ENCODE measurements at regions not wholly inside any gene's neighbourhood (a gene's known extent, or its start where the extent isn't known, plus 50 kb on each side); places are given as distances from the start of the nearest gene placed in this dataset.

DNA sequence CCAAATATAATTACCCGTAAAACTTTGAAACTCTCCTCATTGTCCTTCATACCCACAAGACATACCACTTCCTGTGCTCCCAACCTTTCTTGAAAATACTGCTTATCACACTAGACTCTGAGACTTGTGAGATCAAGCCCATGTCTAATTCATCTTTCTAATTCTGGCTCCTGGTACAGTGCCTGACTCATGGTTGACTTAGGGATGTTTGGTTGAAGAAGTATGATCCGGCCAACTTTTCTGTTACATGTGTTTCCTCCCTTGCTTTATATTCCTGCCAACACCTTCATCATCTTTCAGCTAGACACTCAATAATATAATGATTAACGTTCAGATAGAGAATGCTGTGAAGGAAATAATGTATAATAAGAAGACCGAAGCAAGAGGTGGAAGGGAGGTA lies 58.2 kb downstream of the MEX3B start:
- H3K27ac ChIP-seq, result no peak overlapping the region
- DNase-seq (no peak), ATAC-seq (no peak)
- TF ChIP-seq, protein P1, sequence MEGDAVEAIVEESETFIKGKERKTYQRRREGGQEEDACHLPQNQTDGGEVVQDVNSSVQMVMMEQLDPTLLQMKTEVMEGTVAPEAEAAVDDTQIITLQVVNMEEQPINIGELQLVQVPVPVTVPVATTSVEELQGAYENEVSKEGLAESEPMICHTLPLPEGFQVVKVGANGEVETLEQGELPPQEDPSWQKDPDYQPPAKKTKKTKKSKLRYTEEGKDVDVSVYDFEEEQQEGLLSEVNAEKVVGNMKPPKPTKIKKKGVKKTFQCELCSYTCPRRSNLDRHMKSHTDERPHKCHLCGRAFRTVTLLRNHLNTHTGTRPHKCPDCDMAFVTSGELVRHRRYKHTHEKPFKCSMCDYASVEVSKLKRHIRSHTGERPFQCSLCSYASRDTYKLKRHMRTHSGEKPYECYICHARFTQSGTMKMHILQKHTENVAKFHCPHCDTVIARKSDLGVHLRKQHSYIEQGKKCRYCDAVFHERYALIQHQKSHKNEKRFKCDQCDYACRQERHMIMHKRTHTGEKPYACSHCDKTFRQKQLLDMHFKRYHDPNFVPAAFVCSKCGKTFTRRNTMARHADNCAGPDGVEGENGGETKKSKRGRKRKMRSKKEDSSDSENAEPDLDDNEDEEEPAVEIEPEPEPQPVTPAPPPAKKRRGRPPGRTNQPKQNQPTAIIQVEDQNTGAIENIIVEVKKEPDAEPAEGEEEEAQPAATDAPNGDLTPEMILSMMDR (IDR thresholded peaks at IDR 0.05), result no peak
- no peaks in the 10 kb centered on the region for H3K36me3 ChIP-seq
- no peaks in the 10 kb centered on the region for H3K27me3 ChIP-seq
- H3K4me1 ChIP-seq, result no peaks in the 10 kb centered on the region
- peaks cover 0 to 11% (median 4%) of the 10 kb centered on the region in 11 donors for H3K9me3 ChIP-seq
- intact Hi-C loops (cut with DNase I), result no loop called here
- WGBS, 2 donors, result 76 to 77% methylated on average over 4 of the region's 4 CpGs
- no peak overlapping the region for H3K4me3 ChIP-seq

DNA sequence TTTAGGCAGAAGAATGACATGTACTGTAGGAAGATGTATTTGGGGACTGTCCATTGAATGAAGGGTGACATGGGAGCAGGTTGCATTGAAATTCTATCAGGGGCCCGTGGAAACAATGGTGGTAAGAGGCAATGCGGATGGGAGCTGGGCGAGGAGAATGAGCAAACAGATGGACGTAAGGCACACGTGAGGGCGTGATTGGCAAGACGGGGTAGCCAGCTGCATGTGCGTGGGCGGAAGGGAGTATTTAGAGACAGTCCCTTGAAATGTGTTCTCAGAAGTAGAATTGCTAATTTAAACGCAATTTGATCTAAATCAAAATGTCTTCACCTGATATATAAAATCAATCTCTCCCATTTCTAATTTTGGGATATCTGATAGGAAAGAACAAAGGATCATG lies 62.3 kb downstream of the MEX3B start:
- no peak overlapping the region for H3K27ac ChIP-seq
- 89 to 90% methylated on average over 10 of the region's 10 CpGs for WGBS, 2 donors
- TF ChIP-seq, protein P1 (IDR thresholded peaks at IDR 0.05), result no peak
- DNase-seq (no peak), ATAC-seq (no peak)
- no peaks in the 10 kb centered on the region for H3K36me3 ChIP-seq
- peaks cover 0 to 5% (median 0%) of the 10 kb centered on the region in 11 donors for H3K9me3 ChIP-seq
- H3K4me1 ChIP-seq, result peaks cover 0 to 6% (median 0%) of the 10 kb centered on the region in 9 donors
- H3K4me3 ChIP-seq, result no peak overlapping the region
- no peaks in the 10 kb centered on the region for H3K27me3 ChIP-seq
- intact Hi-C loops (cut with DNase I), result no loop called here

- H3K27ac ChIP-seq, result no peak overlapping the region
- ATAC-seq, result no peak
- peaks cover 0 to 12% (median 4%) of the 10 kb centered on the region in 11 donors for H3K9me3 ChIP-seq
- H3K4me1 ChIP-seq, result peaks cover 0 to 6% (median 0%) of the 10 kb centered on the region in 9 donors
- no peak for DNase-seq
- TF ChIP-seq, protein P1 (IDR thresholded peaks at IDR 0.05), result no peak
- H3K27me3 ChIP-seq, result no peaks in the 10 kb centered on the region
- H3K4me3 ChIP-seq, result no peak overlapping the region
- 92% methylated on average over 5 of the region's 5 CpGs for WGBS, 2 donors
- intact Hi-C loops (cut with DNase I), result no loop called here
- no peaks in the 10 kb centered on the region for H3K36me3 ChIP-seq
Measured at GRCh38 chr15:81982808-81983207, 63.0 kb downstream of the MEX3B start.

DNA sequence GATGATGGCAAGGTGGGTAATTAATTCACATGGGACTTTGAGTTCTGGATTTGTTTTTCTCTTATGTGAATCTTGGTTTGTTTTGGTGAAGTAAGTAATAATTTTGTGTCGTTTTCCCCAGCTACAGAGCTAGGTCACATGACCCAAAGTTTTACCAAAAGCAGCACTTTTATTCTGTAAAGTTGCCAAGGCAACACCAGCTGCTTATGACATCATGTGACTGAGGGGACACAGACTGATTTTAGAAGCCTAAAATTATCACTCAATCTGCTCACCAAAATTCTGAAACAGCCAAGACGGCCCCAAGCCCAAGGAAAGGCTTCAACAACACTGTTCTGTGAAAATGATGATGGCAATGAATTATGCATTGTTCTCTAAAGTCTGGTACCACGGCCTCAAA lies 63.9 kb downstream of the MEX3B start:
- H3K27me3 ChIP-seq, result no peaks in the 10 kb centered on the region
- TF ChIP-seq, protein P1 (IDR thresholded peaks at IDR 0.05), result no peak
- no peak overlapping the region for H3K27ac ChIP-seq
- H3K4me1 ChIP-seq, result peaks cover 0 to 6% (median 0%) of the 10 kb centered on the region in 9 donors
- H3K4me3 ChIP-seq, result no peak overlapping the region
- intact Hi-C loops (cut with DNase I), result no loop called here
- ATAC-seq (no peak), DNase-seq (peak in 1 of 2 donors; percentile 10)
- no peaks in the 10 kb centered on the region for H3K36me3 ChIP-seq
- WGBS, 2 donors, result 46 to 47% methylated on average over 3 of the region's 3 CpGs
- peaks cover 0 to 21% (median 13%) of the 10 kb centered on the region in 11 donors for H3K9me3 ChIP-seq
